Brain microvascular endothelial cell (primary cell): ENCODE measurements at regions not wholly inside any gene's neighbourhood (a gene's known extent, or its start where the extent isn't known, plus 50 kb on each side); places are given as distances from the start of the nearest gene placed in this dataset.

Source experiments
- DNase-seq: peaks from one replicate; pipeline ENCODE4 v3.0.0-alpha.2; 2020
- H3K27ac ChIP-seq: fragments of 250-450 bp; sonication (Bioruptor Pico); 2 replicates; pipeline ENCODE4 v1.5.1; 2020; ENCODE audit warnings: mild to moderate bottlenecking, moderate library complexity
- H3K27me3 ChIP-seq: fragments of 250-450 bp; sonication (Bioruptor Pico); replicated peaks from 2 replicates; pipeline ENCODE4 v1.5.1; 2020; ENCODE audit warnings: mild to moderate bottlenecking
- H3K36me3 ChIP-seq: fragments of 250-450 bp; sonication (Bioruptor Pico); replicated peaks from 2 replicates; pipeline ENCODE4 v1.5.1; 2020; ENCODE audit warnings: mild to moderate bottlenecking
- H3K4me3 ChIP-seq: 2 replicates; pipeline ENCODE4 v1.5.1; 2011; ENCODE audit warnings: low read depth, mild to moderate bottlenecking, control low read depth, low read length, moderate library complexity
- in situ Hi-C: cut with HindIII; loops from 2 replicates; pipeline ENCODE4 v1.10.0; 2017; ENCODE audit warnings: low sequenced_read_pairs, low pct_ligation_motif_present
- TF ChIP-seq, protein P1 (sequence below): IDR thresholded peaks from 2 replicates; pipeline ENCODE4 v1.5.1; 2011; ENCODE audit warnings: low read depth, mild to moderate bottlenecking, moderate library complexity, low read length, control low read depth, inconsistent platforms; ENCODE audit errors: missing control alignments

GRCh38 chr18:30622104-30622503, 420.4 kb downstream of the DSC3 start:
- TF ChIP-seq, protein P1, sequence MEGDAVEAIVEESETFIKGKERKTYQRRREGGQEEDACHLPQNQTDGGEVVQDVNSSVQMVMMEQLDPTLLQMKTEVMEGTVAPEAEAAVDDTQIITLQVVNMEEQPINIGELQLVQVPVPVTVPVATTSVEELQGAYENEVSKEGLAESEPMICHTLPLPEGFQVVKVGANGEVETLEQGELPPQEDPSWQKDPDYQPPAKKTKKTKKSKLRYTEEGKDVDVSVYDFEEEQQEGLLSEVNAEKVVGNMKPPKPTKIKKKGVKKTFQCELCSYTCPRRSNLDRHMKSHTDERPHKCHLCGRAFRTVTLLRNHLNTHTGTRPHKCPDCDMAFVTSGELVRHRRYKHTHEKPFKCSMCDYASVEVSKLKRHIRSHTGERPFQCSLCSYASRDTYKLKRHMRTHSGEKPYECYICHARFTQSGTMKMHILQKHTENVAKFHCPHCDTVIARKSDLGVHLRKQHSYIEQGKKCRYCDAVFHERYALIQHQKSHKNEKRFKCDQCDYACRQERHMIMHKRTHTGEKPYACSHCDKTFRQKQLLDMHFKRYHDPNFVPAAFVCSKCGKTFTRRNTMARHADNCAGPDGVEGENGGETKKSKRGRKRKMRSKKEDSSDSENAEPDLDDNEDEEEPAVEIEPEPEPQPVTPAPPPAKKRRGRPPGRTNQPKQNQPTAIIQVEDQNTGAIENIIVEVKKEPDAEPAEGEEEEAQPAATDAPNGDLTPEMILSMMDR, result no peak
- Histone ChIP-seq H3K27me3 (no peaks in the 10 kb centered on the region), H3K27ac (no peak overlapping the region), H3K4me3 (no peak overlapping the region), H3K36me3 (no peaks in the 10 kb centered on the region)
- in situ Hi-C loops, result no loop called here
- DNase-seq, result no peak

DNA sequence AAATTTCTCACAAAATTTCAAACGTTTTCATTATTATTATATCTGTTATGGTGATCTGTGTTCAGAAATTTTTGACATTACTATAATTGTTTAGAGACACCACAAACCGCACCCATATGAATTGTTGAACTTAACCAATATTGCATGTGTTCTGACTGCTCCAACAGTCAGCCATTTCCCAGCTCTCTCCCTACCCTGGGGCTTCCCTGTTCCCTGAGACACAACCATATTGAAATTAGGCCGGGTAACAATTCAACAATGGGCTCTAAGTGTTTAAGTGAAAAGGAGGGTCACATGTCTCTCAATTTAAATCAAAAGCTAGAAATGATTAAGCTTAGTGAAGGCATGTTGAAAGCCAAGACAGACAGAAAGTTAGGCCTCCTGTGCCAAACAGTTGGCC, 424.0 kb downstream of the DSC3 start:
- no peaks in the 10 kb centered on the region for H3K36me3 ChIP-seq
- TF ChIP-seq, protein P1, result no peak
- no peak overlapping the region for H3K27ac ChIP-seq
- no peak for DNase-seq
- in situ Hi-C loops, result no loop called here
- no peaks in the 10 kb centered on the region for H3K27me3 ChIP-seq
- no peak overlapping the region for H3K4me3 ChIP-seq

DNA sequence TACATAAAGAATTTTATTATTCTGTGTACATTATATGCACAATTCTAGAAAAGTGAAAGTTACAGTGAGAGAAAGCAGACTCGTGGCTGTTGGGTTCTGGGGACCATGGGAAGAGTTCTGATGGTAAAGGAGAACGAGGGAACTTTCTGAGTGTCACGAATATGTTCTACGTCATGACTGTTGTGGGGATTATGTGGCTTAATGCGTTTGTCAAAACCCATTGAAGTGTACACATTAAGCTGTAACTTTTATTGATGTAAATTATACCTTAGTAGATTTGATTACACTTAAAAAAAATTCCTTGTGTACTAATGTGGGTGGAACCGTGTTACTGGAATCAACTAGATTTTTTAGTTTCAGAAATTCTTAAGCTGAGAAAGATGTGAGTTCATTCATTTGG, 426.1 kb downstream of the DSC3 start:
- H3K27me3 ChIP-seq, result no peaks in the 10 kb centered on the region
- no peak for DNase-seq
- no peak overlapping the region for H3K27ac ChIP-seq
- H3K36me3 ChIP-seq, result no peaks in the 10 kb centered on the region
- in situ Hi-C loops, result no loop called here
- H3K4me3 ChIP-seq, result no peak overlapping the region
- TF ChIP-seq, protein P1, result no peak

GRCh38 chr18:30613467-30613801, 429.1 kb downstream of the DSC3 start:
- TF ChIP-seq, protein P1, result no peak
- H3K4me3 ChIP-seq, result no peak overlapping the region
- DNase-seq, result no peak
- H3K36me3 ChIP-seq, result no peaks in the 10 kb centered on the region
- no peaks in the 10 kb centered on the region for H3K27me3 ChIP-seq
- no peak overlapping the region for H3K27ac ChIP-seq
- in situ Hi-C loops, result no loop called here

DNA sequence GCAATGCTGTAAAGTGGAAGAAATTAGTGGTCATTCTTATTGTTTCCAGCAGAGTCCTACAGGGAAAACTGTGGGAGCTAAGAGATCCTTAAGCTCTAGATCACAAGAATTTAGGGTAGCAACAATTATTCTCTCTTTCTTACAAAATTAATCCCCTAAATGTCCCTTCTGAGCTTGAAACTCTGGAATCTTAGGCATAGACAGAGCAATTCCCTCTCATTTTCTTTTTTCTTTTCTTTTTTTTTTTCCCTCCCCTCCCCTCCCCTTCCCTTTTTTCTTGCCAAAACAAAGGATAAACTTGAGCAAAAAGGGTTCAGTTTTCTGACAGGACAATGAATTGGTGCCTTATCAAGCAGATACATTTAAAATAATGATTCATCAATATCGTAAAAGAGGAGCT, 441.0 kb downstream of the DSC3 start:
- Histone ChIP-seq H3K4me3 (no peak overlapping the region), H3K27me3 (no peaks in the 10 kb centered on the region), H3K27ac (no peak overlapping the region), H3K36me3 (no peaks in the 10 kb centered on the region)
- in situ Hi-C loops, result no loop called here
- DNase-seq, result no peak
- TF ChIP-seq, protein P1, result no peak

DNA sequence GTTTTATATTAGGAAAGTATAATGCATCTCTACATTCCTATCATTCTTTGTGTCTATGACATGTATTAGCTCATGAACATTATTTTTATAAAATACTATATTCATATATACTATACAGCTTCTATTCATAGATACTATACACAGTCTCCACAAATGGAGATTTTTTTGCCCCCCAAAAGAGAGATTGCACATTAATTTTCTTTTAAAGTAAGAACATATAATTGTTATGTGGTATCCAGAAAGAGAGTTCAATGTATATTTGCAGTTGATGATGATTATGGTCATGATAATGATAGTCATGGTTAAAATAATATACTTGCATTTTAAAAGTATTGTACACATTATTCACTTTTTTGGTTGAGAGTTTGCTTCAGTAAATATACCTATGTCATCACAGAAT, 445.3 kb downstream of the DSC3 start:
- no peak overlapping the region for H3K27ac ChIP-seq
- H3K4me3 ChIP-seq, result no peak overlapping the region
- in situ Hi-C loops, result no loop called here
- H3K36me3 ChIP-seq, result no peaks in the 10 kb centered on the region
- H3K27me3 ChIP-seq, result no peaks in the 10 kb centered on the region
- TF ChIP-seq, protein P1, result no peak
- no peak for DNase-seq
